ENCODE measurements at regions not wholly inside any gene's neighbourhood (a gene's known extent, or its start where the extent isn't known, plus 50 kb on each side); places are given as distances from the start of the nearest gene placed in this dataset.

DNA sequence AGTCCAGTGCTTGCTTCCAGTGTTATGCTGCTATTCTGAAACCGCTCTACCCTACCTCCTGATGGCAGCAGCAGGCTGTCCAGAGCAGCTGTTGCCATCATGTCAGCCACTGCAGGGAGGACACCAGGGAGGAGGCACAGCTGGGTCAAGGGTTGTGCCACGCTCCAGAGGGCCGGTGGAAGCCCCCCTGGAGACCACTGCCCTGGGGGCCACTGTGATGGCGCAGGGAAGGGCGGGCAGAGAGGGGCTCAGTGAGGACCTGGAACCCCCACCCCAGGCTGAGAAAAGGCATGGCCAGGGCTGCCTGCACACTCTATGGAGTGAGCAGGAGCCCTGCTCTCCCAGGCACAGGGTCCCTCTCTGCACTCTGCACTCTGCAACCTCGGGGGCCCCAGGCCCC lies 271.3 kb upstream of the BTBD3 start:
- TF ChIP-seq, protein P1, sequence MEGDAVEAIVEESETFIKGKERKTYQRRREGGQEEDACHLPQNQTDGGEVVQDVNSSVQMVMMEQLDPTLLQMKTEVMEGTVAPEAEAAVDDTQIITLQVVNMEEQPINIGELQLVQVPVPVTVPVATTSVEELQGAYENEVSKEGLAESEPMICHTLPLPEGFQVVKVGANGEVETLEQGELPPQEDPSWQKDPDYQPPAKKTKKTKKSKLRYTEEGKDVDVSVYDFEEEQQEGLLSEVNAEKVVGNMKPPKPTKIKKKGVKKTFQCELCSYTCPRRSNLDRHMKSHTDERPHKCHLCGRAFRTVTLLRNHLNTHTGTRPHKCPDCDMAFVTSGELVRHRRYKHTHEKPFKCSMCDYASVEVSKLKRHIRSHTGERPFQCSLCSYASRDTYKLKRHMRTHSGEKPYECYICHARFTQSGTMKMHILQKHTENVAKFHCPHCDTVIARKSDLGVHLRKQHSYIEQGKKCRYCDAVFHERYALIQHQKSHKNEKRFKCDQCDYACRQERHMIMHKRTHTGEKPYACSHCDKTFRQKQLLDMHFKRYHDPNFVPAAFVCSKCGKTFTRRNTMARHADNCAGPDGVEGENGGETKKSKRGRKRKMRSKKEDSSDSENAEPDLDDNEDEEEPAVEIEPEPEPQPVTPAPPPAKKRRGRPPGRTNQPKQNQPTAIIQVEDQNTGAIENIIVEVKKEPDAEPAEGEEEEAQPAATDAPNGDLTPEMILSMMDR (IDR thresholded peaks at IDR 0.05; ENCODE audit: borderline replicate concordance, control extremely low read depth, extremely low read depth, insufficient read depth, missing control alignments) = no peak

DNA sequence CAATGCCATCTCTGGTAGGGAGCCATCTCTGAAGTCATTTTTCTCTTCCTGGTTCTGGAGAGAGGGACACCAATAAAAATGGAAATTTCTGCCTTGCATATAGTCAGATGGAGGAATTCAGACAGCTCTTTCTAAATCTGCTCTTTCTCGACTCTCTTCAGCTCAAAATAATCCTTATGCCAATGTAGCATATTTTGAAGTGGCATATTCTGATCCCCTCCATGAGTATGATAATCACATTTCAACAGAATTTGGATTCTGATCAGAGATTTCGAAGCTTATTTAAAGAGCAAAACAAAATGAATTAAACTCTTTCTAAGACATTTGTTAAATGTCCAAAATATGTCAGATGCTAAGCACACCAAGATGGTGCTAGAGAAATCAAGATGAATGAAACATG lies 267.1 kb upstream of the BTBD3 start:
- DNase-seq (ENCODE audit: low spot score) = no peak
- in situ Hi-C loops (cut with MboI; ENCODE audit: low sequenced_read_pairs, unreplicated experiment) = no loop called here
- TF ChIP-seq, protein P1 (IDR thresholded peaks at IDR 0.05; ENCODE audit: borderline replicate concordance, control extremely low read depth, extremely low read depth, insufficient read depth, missing control alignments) = no peak

More for the DNA sequence above, 271.3 kb upstream of the BTBD3 start:
- no peak for DNase-seq (ENCODE audit: low spot score)
- in situ Hi-C loops (cut with MboI; ENCODE audit: low sequenced_read_pairs, unreplicated experiment) = no loop called here

DNA sequence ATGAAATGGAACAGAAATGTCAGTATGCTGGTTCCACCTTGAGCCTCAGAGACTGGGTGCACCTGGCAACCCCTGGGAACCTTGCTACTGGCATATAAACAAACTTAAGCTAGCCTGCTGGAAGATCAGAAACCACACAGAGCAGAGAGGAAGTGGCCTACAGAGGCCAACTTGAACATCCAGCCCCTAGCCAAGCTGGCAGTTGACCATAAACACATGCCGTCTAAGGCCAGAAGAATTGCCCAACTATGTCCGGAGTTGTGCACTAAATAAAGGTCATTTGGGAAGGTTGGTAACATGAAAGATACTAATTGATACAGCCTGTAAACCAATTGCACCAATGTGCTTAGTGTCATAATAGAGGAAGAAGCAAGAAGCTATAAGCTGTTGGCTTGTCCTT lies 266.6 kb upstream of the BTBD3 start:
- no peak for DNase-seq (ENCODE audit: low spot score)
- TF ChIP-seq, protein P1 (IDR thresholded peaks at IDR 0.05; ENCODE audit: borderline replicate concordance, control extremely low read depth, extremely low read depth, insufficient read depth, missing control alignments) = no peak
- in situ Hi-C loops (cut with MboI; ENCODE audit: low sequenced_read_pairs, unreplicated experiment) = no loop called here

DNA sequence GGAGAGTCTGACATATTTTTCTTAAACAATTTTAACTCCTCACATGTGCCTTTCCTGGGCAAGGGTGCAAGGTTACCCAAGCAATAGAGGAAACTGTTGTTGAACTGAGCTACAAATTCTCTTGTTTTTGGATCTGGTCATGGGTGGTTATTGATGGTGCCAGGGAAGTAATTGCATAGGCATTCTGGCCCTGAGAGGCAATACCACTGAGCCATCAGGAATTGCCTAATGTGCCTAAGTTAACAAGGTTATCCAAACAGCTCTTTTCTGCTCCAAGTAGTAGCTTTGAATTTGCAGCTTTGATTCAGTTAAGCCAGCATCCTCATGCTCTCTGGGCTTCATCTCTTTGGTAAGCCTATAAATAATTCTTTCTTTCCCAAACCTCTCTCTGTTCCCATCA lies 266.0 kb upstream of the BTBD3 start:
- TF ChIP-seq, protein P1 (IDR thresholded peaks at IDR 0.05; ENCODE audit: borderline replicate concordance, control extremely low read depth, extremely low read depth, insufficient read depth, missing control alignments) = no peak
- DNase-seq (ENCODE audit: low spot score) = no peak
- in situ Hi-C loops (cut with MboI; ENCODE audit: low sequenced_read_pairs, unreplicated experiment) = no loop called here

DNA sequence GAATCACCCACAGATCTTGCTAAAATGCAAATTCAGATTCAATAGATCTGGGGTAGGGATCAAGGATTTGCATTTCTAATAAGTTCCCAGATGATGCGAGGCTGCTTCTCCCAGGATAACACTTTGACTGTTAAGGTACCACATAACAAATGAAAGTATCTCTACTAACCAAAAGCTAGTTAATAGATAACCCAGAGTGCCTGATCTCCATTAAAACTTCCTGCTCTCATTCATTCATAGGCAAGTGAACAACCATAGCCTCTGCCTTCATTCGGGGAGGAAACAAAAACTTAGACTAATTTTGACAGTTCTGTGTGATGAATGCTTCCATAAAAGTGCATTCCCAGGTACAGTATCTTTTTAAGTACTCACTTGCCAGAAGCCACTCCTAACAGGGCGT lies 265.6 kb upstream of the BTBD3 start:
- TF ChIP-seq, protein P1 (IDR thresholded peaks at IDR 0.05; ENCODE audit: borderline replicate concordance, control extremely low read depth, extremely low read depth, insufficient read depth, missing control alignments) = no peak
- in situ Hi-C loops (cut with MboI; ENCODE audit: low sequenced_read_pairs, unreplicated experiment) = no loop called here
- no peak for DNase-seq (ENCODE audit: low spot score)

DNA sequence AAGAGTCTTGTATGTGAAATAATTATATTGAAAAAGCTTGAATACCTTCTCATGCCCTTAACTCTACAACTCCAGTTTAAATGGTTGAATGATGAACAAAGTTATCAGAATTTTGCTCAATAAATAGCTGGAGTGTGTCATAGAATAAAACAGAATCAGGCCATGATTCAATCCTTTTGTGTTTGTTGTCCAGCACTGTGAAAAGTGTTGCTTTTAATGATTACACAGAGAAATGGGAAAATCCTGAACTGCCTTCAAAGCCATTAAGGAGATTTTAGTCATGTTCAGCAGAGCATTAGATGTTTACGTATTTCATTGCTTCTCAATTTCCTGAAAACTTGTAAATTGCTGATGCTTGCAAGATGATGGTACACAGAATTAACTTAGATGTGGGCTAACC lies 262.9 kb upstream of the BTBD3 start:
- in situ Hi-C loops (cut with MboI; ENCODE audit: low sequenced_read_pairs, unreplicated experiment) = no loop called here
- DNase-seq (ENCODE audit: low spot score) = no peak
- TF ChIP-seq, protein P1 (IDR thresholded peaks at IDR 0.05; ENCODE audit: borderline replicate concordance, control extremely low read depth, extremely low read depth, insufficient read depth, missing control alignments) = no peak

DNA sequence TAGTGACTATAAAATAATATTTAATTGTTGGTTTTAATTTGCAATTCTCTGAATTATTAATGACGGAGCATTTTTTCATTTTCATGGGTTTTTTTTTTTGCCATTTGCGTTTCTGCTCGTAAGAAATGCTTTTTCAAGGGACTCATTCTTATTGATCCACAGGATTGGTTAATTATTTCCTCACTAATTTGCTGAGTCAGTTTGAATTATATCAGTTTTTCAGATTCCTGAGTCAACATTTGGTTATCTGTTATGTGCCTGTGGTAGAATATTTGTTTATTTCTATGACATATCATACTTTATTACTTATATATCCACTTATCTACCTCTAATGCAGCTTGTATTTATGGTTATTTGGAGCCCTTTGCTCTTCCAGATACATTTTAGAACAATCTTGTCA lies 257.0 kb upstream of the BTBD3 start:
- TF ChIP-seq, protein P1 (IDR thresholded peaks at IDR 0.05; ENCODE audit: borderline replicate concordance, control extremely low read depth, extremely low read depth, insufficient read depth, missing control alignments) = no peak
- no peak for DNase-seq (ENCODE audit: low spot score)
- in situ Hi-C loops (cut with MboI; ENCODE audit: low sequenced_read_pairs, unreplicated experiment) = no loop called here

Measured in GM13976 (cell line).